ENCODE measurements at regions not wholly inside any gene's neighbourhood (a gene's known extent, or its start where the extent isn't known, plus 50 kb on each side); places are given as distances from the start of the nearest gene placed in this dataset.
A peak's percentile ranks its signal among the peaks of the same experiment; 100 is the strongest.

- peak in 4 of 6 experiments; percentile 48 to 69 (median 55) for TF ChIP-seq CTCF (IDR thresholded peaks at IDR 0.05)
- TF ChIP-seq POLR2A (IDR thresholded peaks at IDR 0.05) = no peak
These were observed 64.6 kb upstream of the FMN2 start for GRCh38 chr1:240027059-240027462.
